ENCODE measurements at regions not wholly inside any gene's neighbourhood (a gene's known extent, or its start where the extent isn't known, plus 50 kb on each side); places are given as distances from the start of the nearest gene placed in this dataset.

DNA sequence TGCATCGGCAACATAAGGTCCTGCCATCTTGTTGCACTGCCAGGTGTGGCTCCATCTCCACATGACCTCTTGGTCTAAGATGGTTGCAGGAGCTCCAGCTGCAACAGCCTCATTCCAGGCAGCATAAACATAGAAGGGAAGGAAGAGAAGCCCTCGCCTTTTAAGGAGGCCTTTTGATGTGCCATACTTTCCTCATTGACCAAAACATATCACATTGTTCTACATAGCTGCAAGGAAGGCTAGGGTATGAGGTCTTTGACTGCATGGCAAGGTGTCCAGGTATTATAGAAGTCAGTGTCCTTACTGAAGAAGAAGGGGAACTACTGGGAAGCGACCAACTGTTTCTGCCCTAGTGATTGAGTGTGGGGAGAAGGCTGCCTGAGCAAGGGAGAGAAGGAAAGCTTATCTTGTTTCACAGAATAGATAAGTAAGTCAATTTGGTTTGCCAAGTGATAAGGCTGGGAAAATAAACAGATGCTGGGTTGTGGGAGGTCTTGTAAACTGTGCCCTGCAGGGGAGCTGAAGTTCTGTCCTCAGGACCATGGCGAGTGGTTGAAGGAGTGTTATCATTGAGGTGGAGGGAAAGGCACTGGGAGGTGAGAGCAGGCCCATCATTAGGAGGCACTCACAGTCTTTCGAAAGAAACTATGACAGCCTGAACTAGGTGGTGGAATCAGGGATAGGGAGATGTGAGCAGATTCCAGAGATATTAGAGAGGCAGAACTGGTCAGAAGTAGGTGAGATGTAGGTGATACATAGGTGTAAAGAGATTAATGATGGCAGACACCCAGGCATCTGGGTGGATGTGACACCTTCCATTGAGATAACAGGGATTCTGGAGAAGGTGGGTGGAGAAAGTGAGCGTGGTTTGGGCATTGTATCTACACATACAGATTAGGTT is 93.8 kb upstream of the IGF1R start:
- DNase-seq (ENCODE audit: low spot score): no peak

DNA sequence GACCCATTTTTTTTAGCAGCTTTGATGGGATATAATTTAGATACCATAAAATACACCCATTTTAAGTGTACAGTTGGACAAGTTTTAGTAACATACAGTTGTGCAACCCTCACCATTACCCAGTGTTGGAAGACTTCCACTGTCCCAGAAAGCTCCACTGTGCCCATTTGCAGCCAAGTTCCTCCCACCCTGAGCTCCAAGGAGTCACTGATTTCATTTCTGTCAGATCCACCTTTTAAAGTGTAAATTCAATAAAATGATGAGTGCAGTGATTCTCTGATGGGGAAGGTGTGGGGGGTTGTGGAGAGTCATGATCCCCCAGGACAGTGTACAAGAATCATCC is 93.2 kb upstream of the IGF1R start:
- DNase-seq (ENCODE audit: low spot score): no peak

DNA sequence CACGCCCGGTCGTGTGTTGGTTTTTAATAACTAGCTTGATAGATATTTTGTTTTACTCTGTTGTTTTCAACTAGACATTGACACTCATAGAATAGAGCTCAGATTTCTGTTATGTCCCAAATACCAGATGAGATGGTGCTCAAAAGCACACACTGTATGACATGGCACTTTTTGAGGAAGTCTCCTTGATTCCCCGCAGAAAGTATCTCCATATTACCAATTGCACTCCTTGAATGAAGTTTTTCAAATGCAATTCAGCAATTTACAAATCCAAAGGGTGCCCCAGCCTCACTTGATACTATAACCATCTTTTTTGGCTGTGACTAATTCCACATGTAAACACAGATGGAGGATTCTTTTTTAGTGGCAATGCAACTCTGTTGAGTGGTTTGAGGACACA is 92.0 kb upstream of the IGF1R start:
- no peak for DNase-seq (ENCODE audit: low spot score)

DNA sequence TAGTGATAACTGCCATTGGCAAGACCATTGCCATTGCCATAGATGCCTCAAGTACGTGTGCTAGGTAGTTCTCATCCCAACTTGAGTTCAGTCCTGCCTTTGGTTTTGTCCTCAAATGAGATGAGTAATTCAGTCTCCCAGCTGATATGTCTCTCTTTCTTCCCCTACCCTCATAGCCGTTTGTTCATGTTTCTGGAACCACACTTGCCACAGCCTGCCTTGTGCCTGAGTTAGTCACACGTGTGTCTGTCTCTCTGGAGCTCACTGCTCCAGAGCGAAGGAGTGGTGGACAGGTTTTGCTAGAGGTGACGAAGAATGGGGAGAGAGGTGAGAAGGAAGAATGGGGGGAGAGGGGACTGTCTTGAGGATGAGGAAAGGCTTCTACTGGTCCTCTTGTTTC is 88.0 kb upstream of the IGF1R start:
- DNase-seq (ENCODE audit: low spot score): no peak

DNA sequence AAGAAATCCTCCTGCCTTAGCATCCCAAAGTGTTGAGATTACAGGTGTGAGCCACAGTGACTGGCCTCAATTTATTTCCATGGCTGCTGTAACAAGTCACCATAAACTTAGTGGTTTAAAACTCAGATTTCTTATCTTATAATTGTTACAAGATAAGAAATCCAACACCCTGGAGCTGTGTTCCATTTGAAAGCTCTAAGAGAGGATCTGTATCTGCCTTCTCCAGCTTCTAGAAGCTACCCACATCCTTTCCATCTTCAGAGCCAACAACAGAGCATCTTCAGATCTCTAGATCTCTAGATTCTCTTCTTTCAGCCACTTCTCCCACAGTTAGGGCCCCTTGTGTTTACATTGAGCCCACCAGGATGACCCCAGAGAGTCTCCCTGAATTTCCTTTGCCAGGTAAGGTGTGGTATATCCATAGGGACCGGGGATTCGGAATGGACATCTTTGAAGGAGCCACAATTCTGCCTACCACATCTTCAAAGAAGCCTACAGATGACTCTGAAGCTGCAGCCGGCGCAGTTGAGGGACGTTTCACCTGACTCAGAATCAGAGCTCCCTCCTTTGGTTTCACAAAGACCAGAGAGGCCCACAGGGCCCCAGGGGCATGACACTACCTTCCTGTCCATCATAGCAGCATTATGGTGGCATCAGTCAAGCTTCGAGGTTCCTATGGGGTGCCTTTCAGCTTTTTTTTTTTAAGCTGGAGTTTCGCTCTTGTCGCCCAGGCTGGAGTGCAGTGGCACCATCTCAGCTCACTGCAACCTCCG is 87.0 kb upstream of the IGF1R start:
- DNase-seq (ENCODE audit: low spot score): no peak

DNA sequence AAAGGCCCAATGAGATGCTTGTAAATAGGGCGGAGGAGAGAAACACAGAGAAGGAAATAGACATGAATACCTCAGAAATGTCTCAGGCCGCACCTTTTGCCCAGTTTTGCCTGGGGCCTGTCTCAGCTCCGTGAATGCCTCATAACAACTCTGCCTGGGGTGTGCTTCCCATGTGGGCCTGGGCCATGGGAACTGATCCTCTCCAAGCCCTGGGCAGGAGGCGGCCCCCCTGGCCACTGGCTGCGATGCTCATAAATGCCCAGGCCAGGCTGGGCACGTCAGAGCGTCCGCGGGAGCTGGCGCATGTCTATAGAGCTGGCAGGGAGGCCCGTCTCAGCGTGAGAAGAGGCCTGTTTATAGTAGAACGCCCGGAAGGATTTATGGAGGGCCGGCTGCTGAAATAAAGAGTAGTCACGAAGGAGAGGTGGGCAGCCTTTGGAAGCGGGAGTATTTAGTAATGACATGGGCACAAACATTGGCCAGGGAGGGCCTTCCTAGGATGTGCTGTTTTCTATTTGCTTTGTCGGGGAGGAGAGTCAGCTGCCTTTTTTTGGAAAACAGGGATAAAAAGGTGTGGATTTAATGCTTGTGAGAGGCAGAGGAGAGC is 85.9 kb upstream of the IGF1R start:
- peak; percentile 38 for DNase-seq (ENCODE audit: low spot score)

DNA sequence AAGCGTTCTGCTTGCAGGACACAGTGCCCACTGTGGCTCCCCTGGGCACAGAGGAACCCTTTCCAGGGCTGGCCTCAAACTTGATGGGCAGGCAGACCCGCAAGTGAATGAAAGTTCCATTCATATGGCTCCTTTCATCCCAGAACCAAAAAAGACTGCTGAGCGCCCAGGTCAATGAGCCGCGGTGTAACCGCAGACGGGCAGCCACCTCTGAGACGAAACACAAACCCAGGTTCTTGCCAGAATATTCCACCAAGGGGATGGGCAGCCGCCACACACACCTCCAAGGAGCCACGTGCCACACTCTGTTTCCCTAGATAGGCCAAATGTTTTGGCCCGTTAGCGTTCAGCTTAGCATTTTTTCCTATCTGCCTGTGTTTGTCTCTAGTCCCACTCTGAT is 82.8 kb upstream of the IGF1R start:
- DNase-seq (ENCODE audit: low spot score): no peak

DNA sequence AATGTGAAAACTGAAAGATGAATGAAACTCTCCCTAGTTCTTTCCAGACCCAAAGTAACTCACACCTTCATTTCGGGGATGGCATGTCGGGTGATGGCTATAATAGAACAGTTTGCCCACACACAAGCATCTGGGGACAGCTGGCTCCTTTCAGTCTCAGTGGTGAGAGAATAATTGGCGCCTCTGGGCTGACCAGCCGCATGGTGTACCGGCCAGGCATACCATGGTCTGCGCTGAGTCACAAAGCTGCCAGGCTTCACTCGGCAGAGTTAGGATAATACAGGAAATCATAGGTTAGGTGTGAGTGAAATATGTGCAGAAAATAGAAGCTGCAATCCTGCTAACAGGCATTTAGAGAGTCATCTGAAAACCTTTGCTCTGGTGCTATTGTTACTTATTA is 80.4 kb upstream of the IGF1R start:
- peak; percentile 79 for DNase-seq (ENCODE audit: low spot score)

DNA sequence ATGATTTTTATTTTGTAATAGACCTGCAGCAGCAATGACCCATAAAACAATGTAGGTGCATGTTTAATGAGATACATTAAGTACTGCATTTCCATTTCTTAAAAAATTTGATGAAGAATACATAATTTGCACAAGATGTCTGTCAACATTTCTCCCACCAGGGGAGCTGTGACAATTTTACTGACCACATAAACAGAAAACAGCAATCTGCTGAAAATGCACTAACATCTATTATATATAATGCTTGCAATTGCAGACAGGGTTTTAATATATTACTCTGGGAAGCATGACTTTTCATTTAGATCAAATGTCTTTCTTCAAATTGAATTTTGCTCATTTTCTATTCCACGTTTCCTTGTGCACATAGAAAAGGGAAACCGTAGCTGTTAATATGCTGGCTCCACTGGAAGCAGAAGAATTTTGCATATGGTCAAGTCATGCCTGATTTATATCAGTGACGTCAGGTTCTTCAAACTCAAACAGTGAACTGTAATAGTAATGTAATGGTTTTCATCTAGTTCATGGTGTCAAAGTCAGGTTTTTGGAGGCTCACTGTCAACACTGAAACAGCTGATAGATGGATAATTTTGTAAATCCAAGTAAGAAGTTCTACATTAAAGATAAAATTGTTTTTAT is 79.8 kb upstream of the IGF1R start:
- DNase-seq (ENCODE audit: low spot score): peak; percentile 29

DNA sequence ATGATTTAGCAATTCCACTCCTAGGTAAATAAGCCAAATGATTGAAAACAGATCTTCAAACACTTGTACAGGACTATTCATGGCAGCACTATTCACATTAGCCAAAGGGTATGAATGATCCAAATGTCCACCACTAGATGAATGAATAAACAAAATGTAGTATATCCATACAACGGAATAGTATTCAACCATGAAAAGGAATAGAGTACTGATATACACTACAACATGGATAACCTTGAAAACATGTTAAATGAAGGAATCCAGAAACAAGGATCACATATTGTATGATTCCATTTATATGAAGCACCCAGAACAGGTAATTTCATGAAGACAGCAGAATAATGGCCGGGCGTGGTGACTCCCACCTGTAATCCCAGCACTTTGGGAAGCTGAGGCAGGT is 78.2 kb upstream of the IGF1R start:
- no peak for DNase-seq (ENCODE audit: low spot score)

DNA sequence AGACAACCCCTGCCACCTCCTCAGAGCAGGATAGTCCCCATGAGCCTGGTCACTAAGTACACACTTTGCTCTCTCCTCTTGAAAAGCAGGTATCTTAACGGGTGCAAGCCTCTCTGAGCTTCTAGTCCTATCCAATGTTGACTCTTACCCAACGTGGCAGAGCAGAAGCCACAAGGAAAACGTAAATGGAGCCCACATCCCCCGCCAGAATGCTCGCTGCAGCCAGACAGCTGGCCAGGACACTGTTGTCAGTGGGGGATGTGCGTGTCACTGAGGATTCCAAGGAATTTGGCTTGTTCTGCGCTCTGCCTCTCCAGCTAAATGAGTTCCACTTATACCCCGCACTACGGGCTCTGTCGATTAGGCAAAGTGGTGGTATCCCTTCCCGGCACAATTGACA is 67.8 kb upstream of the IGF1R start:
- no peak for DNase-seq (ENCODE audit: low spot score)

DNA sequence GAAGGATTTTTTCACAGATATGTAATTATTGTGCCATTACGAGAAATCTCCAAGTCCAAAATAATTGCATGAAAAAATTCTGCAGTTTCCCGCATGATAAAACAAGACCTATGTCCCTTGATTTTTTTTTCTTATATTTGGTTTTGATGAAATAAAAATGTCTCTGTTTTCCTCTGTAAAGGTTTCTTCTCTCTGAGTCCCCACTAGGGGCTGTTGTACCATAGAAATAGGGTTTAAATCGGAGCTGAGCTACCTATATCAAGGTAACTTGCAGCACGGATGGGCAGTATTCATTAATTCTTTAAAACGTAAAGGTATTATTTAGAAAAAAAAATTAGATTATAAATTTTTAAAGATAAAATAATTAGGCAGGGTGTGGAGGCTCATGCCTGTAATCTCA is 66.6 kb upstream of the IGF1R start:
- DNase-seq (ENCODE audit: low spot score): no peak

DNA sequence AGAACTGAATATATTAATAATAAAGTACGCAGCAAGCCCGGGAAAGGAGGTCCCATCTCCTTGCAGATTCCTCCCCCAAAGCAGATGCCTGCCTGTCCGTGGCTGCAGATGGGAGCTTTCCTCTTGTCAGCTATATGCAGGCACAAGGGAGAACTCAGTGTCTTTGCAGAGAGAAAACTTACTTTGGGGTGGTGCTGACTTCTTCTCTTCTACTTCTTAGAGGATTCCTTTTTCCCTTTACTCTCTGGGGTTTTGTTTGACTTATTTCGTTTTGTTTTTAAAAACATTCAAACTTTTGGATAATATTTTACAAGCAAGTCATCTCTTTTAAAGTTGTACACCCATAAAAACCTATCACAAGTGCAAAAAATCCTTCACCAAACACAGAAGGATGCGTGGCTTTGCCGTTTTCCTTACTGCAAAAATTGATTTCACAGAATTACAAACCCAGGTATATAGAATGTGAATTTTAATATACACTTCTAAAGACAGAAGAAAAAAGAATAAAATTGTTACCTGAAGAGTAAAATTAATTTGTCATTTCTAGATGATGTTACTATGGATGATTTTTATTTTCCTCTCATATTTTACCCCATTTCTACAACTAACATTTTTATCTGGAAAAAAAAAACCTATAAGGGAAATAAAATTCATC is 65.3 kb upstream of the IGF1R start:
- no peak for DNase-seq (ENCODE audit: low spot score)

DNA sequence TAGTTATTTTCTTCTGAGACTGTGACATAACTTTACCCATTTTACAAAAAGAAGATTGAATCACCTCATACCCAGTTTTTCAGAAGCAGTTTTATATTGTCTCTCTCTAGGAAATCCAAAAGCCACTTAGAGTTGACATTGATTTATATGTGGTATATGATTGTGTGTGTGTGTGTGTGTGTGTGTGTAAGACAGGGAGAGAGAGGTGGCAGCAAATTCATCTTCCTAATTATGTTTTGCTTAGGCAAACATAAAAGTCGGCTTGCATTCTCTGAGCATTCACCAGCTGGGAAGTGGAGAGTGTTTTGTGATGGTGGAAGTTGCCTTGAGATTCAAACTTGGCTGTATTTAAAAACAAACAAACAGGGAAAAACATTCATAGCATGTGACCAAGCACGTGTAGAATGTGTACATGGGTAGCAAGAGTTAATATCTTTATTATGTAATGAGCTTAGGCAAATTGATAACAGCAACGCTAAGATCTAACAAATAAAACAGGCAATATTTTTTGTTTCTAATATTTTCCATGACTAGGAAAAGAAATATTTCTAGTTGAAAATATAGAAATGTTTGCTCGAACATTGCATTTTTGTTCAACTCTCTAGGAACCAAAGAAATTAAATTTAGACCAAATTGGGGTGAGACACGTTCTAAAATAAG is 64.4 kb upstream of the IGF1R start:
- DNase-seq (ENCODE audit: low spot score): no peak

DNA sequence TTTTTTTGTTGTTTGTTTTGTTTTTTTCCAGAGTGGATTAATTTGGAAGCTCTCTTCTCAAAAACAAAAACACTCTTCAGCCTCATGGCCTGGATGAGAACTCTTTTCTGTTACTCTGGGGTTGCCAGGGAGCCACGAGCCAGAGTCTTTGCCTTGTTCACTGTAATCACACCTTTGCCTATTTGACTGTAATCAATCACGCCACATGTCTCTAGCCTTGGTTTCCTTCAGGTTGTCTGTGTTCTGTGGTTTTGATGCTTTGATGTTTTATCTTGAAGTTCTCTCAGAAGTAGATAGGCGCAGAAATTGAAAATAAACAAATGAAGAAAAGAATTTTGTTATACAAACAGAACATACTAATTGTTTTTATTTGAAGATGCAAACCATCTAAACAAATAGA is 62.3 kb upstream of the IGF1R start:
- no peak for DNase-seq (ENCODE audit: low spot score)

DNA sequence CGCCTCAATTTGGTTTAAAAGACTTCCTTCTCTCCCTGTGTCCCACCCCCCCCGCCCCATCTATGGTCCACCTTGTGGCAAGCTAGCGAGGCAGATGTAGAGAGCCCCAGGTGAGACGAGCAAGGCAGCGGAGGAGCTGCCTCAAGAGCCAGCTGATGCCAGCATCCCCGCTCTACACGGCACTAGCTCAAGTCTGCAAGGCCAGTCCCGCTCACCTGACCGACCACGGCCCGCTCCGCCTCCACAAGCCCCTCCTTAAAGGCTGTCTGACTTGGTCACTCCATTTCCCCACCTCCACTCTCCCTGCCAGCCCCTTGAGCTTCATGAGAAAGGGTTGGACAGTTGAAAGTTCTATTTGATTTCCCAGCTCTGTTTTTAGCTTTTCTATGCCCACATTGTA is 56.2 kb upstream of the IGF1R start:
- DNase-seq (ENCODE audit: low spot score): no peak

DNA sequence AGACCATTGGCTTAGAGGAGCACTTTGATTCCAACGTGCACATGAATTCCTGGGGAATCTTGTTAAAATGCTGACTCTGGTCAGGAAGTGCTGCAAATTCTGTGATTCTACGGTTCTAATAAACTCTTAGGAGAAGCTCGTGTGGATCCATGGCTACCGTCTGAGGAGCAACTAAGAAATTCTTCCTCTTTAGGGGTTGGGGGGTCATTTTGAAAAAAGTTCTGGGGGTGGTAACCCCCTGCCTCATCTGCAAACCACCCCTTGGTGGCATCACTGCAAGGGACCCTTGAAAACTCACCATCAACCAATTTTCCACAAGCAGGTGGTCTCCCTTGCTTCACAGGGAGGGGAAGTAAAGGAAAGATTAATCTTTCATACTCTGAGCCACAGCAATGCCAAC is 52.2 kb upstream of the IGF1R start:
- DNase-seq (ENCODE audit: low spot score): no peak

DNA sequence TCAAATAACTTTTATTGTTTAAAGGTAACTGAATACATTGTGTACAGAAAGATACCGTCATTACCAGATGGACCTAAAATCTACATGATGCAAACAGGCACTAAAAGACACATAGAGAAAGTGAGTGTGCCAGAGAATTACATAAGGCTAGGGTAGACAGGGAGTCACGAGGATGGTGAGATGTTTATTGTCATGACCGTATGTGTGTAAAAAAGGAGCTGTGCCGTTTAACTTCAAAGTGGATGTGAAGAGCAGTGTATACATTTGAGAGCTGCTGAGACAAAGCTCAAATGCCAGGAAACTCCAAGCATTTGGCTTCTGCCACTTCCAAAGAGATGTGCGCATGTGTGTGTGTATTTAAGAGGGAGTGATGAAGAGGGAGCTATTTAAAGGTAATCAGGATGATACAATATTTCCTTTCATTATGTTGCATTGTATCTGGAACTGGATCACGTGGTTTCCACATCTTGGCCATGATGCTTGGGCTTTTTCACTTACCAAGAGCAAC is 51.4 kb upstream of the IGF1R start:
- peak; percentile 42 for DNase-seq (ENCODE audit: low spot score)

DNA sequence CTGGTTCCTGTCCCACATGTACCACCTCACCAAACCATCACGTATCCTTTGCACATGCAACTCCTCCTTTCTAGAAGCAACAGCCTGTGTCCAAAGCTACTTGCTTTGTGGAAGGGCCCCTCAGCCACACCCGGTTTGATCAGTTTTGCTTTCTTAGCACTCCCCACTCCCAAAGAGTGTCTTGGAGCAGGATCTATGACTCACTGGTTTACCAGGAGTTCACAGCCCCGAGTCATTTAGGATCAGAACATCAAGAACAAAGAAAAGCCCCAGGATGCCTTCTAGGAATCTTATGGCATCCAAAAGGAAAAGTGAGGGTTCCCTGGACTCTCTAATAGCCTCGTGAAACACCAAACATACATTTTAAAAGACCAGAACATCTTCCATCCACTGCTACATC is 50.7 kb upstream of the IGF1R start:
- DNase-seq (ENCODE audit: low spot score): no peak
